GM18867 (cell line): ENCODE measurements at regions not wholly inside any gene's neighbourhood (a gene's known extent, or its start where the extent isn't known, plus 50 kb on each side); places are given as distances from the start of the nearest gene placed in this dataset.
"Not testable (repeated sequence)": the region's sequence is repeated elsewhere in the genome, so short reads cannot be mapped to it uniquely, and the experiment has no call there.

Experiments
- ATAC-seq: cut with Tn5 transposase; IDR thresholded peaks from one replicate; pipeline ENCODE4 v1.9.1; 2021; ENCODE audit warnings: mild to moderate bottlenecking, moderate library complexity; ENCODE audit not compliant: unreplicated experiment

DNA sequence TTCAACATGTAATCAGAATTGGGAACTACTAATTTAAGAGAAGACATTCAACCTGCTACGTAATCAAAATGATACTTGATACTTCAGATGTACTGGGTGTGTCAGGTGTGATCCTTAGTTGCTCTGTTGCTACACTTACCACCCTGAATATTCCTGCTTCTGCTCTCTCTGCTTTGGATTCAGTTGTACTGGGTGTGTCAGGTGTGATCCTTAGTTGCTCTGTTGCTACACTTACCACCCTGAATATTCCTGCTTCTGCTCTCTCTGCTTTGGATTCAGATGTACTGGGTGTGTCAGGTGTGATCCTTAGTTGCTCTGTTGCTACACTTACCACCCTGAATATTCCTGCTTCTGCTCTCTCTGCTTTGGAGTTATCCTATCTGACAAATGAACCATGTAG is 290.2 kb downstream of the RAB38 start:
- ATAC-seq: not testable (repeated sequence)

- ATAC-seq: no peak
Measured at GRCh38 chr11:87879118-87879517, 296.1 kb downstream of the RAB38 start.

DNA sequence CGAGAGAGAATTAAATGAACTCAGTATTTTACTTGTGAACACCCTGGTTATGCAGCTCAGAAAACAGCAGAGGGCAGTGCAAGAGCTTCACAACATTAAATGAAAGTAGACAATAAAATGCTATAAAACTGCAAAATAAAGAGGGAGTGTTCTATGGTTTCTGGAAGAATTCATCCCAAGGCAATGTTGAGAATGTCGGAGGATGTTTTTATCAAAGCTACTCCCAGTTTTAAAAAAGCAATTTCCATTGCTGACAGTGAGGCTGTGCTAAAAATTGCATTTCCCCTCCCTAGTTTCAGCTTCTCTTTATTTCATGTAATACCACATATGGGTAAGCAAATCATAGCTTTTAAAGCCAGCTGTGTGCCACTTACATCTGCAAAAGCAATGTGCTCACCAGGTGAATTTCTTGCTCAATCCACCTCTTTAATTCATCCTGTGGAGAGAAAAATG is 296.8 kb downstream of the RAB38 start:
- ATAC-seq: no peak

- ATAC-seq: no peak
Measured at GRCh38 chr11:87871056-87871455, 304.2 kb downstream of the RAB38 start.

DNA sequence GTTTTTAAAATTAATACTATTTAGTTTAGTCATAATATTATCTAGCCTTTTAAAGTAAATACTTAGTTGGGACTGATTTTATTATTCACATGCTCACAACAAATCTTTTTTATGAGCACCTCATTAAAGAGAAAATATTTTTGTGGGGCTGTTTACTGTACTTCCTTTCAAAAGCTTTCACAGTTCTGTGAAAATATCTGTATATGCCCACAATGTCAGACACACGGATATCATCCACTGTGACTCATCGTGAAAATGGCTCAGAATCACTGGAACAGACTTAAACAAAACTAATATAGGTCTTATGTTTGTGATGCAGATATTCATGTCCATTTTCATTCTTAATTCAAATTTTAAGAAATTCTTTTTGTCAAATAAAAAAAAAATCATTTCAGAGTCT is 305.2 kb downstream of the RAB38 start:
- no peak for ATAC-seq

DNA sequence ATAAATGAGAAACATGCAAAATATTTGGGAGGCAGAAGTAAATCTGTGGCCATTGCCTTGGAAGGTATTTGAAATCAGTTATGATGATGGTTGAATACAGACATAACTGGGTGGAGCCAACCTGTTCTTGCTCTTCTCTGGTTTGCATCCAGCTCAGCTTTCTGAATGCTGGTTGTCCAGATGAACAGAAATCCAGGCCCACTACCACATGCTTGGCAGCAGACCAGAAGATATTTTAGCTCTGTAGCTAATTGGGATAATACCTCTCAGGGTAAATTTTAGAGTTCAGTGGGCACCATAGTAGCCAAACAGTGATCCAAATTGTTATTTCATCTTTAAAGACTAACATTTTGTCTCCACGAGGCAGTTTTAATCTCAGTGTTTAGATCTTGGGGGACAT is 308.3 kb downstream of the RAB38 start:
- no peak for ATAC-seq

GRCh38 chr11:87861030-87861429 is 314.2 kb downstream of the RAB38 start:
- no peak for ATAC-seq

DNA sequence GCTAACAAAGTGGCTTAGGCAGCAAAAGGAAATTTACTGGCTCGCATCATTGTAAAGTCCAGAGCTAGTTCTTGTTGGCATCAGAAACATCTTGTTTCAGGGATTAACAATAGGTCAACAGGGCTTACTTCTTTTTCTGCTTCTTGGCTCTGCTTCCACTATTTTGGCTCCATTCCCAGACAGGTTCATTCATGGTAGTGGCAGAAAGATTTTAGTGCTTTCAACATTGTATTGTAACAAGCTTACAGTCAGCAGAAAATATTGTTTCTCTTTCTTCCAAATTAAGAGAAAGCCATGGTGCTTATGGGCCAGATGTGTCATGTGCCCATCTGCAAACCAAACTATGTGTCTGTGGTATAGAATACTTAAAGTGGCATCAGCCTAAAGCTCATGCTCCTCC is 315.6 kb downstream of the RAB38 start:
- ATAC-seq: no peak

GRCh38 chr11:87851827-87852226 is 323.4 kb downstream of the RAB38 start:
- no peak for ATAC-seq

DNA sequence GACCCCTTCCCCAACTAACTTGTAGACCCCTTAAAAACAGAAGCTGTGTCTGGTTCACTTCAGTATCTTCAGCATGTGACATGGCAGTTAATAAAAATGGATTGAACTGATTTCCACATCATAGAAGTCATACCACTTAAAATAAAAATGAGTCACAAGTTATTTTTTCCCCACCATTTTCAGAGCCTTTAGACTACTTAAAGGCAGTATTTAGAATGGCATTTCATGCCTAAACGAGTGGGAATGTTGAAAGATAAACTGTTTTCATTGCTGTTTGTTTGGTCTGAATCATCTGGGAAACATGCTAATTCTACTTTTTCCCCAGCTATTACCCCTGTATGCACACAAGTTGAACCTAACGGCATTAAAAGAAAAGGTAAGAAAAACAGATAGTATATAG is 324.0 kb downstream of the RAB38 start:
- no peak for ATAC-seq

- ATAC-seq: no peak
Measured at GRCh38 chr11:87849216-87849615, 326.0 kb downstream of the RAB38 start.

DNA sequence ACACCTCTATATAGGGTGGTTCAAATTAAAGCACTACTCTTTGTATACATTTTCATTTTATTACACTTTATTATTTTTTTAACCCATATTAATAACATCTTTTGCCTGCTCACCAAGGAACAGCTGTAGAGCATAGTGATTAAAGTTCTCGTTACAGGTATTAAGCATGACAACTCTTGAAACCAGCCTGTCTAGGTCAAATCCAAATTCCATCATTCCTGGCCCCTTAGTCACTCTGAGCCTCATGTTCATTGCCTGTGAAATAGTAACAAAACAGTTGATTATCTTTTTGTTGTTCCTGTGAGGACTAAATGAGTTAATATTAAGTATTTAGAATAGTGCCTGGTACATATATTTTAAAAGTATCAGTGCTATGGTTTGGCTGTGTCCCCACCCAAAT is 334.5 kb downstream of the RAB38 start:
- ATAC-seq: no peak

DNA sequence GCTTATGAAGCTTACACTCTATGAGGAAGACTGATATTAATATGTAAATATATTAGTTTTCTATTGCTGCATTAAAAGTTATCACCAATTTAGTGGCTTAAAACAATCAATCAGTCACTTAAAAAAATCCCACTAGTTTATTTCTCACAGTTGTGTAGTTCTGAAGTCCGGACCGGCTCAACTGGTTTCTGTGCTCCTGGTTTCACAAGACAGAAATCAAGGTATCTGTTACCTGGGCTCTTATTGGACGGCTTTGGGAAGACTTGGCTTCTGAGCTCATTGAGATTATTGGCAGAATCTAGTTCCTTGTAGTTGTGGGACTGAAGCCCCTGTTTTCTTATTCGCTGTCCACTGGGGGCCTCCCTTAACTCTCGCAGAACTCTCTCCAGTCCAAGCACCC is 343.0 kb downstream of the RAB38 start:
- ATAC-seq: no peak

DNA sequence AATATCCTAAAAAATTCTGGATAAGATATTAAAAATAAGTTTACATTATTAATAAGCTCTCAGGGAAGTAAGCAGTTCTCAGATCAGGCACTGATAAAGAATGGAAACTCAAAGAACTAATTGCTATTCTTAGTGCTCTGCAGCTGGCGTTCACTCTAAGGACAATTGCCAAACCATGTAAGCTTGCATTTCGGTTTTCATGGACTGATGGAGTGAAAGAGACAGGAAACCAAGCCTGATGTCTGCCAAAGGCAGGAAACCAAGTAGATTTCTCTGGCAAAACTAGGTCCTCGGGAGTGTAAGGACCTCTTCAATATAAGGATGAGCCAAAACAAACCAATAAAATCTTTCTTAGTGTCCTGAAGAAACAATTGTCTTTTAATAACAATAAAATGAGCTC is 355.2 kb downstream of the RAB38 start:
- no peak for ATAC-seq

DNA sequence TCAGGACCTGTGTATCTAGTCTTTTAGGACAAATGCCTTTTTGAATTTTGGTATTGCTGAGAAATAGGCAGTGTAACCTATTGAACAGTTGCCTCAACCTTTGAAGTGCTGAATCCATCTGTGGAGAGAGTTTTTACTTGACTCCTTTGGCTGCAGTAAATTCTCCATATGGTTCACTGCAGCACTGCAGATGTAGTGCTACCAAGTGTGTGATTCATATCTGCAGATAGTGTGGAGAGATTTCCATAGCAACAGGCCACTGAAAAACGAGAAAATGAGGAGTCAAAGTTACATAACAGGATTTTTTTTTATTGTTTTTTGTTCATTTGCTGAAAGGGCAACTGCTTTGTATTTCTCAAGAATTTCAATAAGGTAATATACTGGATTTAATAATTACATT is 356.1 kb downstream of the RAB38 start:
- ATAC-seq: no peak

DNA sequence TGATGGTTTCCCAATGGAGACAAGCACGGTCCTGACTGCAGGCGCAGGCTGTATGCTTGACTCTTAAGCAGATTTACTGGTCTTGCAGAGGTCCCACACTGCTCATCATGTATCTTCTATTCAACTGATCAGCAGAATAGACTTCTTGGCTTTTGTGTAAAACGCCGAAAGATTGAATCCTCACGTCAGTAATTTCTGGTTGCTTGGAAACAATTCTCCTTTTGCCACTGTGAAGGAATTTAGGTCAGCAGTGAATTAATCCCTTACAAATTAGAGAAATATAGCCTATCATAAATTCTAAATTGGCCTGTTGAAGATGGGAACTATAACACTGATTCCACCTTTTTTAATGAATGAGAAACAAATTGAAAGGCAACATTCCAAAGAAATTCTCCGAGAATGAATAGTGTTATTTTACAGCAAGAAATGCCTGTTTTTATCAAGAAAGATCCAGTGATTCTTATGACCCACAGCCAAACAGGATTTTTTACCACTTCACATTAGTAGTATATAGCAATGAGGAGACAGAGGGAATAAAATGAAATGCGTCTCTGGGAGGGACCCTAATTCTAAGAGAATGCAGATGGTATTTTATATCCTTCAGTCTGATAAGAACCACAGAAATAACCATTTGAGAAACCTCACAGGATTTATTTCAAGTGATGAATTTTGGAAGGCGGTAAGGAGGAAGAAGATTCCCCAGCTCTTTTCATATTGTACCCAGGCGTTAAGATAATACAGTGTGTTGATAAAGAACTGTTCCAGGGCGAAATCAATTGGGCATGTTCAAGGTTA is 362.5 kb downstream of the RAB38 start:
- no peak for ATAC-seq

DNA sequence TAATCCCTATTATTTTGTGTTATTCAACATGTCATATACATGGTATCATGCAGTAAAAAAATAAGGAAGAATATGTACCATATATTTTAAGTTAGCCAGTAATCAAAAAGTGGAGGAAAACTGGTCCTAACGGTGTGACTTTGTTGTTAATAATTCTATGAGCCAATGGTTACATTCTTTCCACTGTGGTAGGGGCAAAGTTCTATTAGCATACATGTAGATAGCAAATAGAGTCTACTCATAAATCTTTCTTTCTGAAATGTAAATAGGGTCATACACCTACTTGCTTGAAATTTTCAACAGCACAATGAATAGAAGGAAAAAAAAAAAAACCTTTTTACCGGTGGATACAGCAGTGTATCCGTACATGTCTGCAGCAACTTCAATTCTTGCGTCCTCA is 364.8 kb downstream of the RAB38 start:
- no peak for ATAC-seq

DNA sequence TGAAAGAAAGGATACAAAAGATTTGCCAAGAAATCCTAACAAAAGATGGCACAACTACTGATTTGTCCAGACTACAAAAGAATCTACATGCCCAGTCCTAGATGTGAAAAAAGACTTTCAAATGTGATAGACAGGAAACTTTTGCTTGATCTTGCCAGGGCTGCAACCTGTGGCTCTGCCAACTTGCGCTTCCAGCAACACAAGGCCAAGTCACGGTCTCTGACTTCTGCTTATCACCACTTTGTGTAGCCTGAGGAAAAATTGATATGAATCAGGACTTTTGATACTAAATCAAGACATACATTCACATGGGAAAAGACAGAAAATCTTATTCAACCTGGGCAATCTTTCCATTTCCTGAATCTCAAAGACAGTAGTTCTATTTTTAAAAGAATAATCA is 366.0 kb downstream of the RAB38 start:
- no peak for ATAC-seq

GRCh38 chr11:87804176-87804575 is 371.1 kb downstream of the RAB38 start:
- no peak for ATAC-seq

DNA sequence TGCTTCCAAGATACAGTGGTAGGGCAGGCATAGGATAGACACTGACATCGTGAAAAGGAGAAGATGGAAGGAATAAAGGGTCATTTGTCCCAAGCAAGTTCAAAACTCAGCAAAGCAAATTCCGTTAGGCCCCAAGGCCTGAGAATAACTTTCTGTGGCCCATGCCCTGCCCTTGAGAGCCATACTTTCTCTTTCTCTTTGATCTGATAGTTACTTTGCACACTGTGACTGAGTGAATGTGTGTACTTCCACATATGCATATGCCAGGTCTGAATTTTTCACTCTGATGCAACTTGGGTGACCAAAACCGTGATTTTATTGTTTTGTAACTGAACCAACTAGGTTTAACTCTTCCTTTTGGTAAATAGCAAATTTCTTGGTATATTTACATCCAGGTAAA is 371.5 kb downstream of the RAB38 start:
- peak; percentile 85 for ATAC-seq

DNA sequence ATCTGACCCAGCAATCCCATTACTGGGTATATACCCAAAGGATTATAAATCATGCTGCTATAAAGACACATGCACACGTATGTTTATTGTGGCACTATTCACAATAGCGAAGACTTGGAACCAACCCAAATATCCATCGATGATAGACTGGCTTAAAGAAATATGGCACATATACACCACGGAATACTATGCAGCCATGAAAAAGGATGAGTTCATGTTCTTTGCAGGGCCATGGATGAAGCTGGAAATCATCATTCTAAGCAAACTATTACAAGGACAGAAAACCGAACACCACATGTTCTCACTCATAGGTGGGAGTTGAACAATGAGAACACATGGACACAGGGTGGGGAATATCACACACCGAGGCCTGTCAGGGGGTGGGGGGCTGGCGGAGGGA is 390.4 kb downstream of the RAB38 start:
- not testable (repeated sequence) for ATAC-seq

DNA sequence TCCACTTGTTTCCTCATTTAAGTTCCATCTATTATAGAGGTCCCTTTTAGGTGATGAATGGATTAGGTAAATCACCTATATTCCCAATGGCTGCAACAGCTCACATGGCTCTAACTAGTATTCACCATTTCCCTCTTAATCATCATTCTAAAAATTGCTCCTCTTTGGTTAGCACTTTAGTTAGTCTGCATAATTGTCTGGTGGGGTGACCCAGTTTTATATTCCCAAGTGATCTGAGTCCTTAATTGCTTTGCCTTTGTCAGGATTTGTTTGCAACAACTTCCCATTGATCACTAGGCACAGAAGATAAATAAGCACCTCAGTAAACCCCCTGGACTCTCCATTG is 395.2 kb downstream of the RAB38 start:
- ATAC-seq: no peak
